Hematopoietic multipotent progenitor cell treated with erythropoietin and hydrocortisone succinate and interleukin-3 and kit ligand, for 6 days (in vitro differentiated cells): ENCODE measurements at regions not wholly inside any gene's neighbourhood (a gene's known extent, or its start where the extent isn't known, plus 50 kb on each side); places are given as distances from the start of the nearest gene placed in this dataset.

Experiments used
- DNase-seq: peaks from one replicate; pipeline ENCODE4 v3.0.0-alpha.2; 2015

DNA sequence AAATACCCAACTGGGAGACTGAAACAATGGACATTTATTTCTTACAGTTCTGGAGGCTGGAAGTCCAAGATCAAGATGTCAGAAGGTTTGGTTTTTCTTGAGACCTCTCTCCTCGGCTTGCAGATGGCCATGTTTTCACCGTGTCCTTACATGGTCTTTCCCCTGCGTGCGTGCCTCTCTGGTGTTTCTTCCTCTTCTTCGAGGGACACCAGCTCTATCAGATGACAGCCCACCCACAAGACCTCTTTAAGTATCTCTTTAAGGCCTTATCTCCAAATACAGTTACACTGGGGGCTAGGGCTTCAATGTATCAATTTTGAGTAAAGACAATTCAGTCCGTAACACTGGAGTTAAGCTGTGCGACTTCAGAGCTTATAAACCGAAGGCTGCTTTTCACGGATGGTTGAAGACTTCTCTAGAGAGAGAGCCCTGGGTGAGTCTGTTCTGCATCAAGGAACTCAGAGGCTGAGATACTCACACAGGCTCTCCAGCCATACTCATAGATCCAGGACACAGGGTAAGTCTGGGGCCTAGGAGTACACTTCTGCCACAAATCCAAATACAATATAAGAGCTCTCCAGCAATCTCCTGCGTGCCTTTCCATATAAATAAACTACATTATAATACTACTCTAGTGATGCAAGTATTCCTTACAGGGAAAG is 339.9 kb upstream of the PKDCC start:
- peak; percentile 5 for DNase-seq

DNA sequence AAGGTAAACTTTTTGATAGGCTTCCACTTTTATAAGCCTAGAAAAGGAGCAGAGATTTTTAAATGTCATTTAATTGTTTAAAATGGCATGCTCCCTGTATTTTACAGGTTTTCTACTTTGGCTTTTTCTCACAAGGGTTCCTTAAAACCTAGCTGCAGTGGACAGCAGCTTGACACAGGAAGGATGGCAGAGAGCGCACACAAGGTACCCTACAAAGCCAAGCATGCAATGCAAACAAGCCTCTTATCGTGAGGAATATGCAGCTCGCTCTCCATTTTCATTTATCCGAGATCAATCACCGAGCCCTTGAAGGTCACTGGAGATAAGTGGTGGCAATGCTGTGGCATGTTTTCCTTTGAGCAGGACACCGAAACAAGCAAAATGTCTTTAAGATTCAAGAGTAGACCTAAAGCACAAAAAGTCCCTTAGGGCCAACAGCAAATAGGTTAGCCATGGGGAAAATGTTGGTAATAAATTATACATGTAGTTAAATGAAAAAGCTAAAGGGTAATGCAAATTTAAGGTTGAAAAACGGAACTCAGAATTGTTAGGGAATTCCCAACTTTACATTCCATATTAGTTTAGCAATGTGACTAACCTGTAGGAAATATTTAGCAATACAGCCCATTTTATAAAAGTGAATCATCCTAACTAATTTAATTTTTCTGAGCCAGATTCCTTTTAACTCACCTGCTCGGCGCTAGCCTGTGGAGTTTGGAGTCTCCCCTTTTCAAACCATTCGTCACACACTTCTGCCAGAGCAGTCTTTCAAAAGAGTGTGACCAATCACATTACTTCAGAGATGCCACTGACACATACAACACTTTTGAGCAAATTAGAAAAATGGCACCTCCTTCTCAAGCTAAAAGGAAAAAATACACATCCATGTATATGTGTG is 337.9 kb upstream of the PKDCC start:
- DNase-seq, result no peak

DNA sequence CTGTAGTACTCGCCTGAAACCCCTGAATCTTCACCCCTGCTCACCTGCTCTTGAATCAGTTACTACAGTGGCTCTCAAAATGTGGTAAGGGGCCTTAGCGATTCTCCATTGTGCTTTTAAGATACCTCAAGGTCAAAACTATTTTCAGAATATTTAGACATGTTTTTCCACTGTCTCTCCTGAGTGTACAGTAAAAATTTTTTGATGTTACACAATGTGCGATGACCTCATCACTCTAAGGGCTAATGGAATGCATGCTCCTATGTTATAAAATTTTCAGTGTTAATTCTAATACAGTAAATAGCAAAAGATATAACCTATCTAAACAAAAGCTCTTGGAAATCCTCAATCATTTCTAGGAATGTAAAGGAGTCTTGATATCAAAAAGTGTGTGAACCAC is 336.9 kb upstream of the PKDCC start:
- no peak for DNase-seq

DNA sequence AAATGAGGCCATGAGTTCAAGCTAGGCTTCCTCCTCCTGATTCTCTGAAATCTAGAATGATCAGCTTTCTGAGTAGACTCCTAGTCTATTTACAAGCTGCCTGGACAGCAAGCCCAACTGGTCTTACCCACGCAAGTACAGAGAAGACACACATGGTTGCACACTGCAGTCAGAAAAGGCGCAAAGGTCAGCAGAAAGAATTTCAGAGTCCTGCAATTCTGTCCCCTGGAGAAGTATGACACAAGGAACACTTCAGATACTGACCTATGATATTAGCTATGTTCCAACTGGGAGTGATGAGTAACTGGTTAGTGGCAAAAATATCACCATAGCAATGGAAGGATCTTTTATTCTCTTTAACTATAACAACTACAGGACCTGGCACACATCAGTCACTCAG is 336.1 kb upstream of the PKDCC start:
- no peak for DNase-seq

DNA sequence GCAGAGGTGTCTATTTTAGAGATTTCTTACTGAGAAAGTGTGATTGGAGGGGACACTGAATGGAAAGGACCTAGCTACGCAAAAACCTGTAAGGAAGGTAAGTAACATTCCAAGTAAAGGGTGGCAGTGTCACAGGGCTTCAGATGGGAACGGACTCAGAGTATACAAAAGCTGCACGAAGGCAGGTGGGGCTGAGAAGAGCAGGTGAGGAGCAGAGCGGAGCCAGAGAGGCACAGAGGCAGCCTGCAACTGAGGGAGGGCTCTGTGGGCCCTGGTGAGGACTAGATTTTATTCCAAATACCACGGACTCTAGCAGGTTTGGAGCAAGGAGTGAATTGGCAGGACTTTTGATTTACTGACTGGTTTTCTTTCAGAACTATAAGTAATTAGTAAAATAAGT is 331.3 kb upstream of the PKDCC start:
- no peak for DNase-seq

DNA sequence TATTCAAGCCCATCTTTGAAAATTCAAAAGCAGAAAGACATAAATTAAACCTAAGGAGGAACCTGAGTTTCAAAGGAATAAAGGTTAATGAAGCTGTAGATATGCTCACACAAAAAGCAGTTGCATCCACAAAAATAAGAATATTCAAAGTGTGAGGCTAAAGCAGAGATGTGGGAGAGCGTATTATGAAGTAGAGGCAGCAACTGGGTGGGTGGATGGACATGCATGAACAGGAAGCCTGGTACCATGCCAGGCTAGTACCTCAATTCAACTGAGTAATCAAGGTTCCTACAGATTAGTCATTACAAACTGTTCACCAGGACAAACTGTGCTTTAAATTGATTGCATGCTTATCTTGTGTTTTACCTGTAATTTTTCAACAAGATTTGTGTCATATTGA is 330.0 kb upstream of the PKDCC start:
- no peak for DNase-seq

DNA sequence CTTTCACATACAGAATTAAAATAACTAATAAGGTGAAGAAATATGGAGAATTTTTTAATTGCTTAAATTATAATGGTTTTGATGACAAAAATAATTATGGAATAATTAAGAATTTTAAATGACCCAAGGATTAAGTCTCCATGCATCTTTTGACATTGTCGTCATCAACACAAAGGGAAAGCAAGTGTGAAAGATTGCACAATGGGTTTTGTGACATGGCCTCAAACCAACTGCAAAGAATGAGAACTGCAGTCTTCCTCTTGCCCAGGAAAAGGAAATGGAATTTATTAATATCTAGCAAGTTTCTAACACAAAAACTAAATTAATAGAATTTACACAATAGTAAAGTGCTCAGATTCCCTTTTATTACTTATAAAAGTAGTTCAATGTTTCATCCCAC is 329.1 kb upstream of the PKDCC start:
- no peak for DNase-seq

DNA sequence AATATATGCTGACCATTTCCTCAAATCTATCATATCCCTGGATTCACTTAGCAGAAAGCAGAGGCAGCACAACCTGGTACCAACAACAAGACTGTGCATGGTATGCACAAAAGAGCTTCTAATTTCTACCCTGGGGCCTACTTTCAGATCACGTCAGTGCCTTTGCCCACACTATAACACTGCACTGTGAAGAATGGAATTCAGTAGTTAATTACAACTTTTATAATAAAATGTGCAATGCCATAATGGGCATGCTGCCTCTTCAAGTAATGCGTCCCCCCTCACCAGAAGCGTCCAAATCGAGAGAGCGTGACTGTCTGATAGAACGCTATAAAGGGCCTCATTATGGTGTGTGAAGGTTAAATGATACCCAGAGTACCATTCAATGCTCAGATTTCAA is 328.1 kb upstream of the PKDCC start:
- no peak for DNase-seq

DNA sequence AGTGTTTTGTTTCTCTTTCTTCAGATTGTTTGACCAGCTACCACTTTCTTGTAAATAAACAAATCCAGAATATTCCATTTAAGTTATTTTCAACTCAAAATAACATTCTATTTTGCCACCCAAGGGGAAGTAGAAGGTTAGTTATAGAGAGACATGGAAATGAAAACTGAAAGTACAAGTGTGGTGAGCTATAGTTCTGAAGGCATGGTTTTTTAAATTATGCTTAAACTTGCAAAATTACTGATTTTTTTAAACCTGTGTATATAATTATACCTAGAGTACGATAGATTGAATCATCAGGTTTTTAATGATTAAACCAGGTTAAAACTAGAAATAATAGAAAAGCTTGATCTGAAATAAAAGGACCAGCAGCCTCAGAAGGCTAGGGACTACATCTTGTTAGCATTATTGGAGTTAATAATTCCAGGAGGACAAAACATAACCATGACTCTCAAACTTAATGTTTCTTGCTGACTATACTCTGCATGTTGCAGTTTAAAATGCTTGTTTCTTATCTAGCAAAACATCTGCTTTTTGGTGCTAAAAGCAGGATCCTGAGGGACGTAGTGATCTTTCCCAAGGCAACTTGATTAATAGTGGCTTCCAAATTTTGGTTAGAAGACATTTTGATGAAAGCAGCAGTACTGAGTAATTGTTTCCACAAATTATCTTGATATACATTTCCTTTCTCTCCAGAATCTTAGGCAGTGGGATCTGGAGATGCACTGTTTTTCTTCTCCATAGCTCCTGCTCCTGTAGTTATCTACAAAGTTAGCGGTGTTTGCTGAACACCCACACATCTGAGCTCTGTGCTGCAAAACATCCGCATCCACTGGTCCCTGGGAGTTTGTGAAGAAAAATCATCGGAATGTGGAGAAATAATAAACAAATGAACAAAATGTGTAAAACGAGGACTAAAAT is 327.2 kb upstream of the PKDCC start:
- no peak for DNase-seq

DNA sequence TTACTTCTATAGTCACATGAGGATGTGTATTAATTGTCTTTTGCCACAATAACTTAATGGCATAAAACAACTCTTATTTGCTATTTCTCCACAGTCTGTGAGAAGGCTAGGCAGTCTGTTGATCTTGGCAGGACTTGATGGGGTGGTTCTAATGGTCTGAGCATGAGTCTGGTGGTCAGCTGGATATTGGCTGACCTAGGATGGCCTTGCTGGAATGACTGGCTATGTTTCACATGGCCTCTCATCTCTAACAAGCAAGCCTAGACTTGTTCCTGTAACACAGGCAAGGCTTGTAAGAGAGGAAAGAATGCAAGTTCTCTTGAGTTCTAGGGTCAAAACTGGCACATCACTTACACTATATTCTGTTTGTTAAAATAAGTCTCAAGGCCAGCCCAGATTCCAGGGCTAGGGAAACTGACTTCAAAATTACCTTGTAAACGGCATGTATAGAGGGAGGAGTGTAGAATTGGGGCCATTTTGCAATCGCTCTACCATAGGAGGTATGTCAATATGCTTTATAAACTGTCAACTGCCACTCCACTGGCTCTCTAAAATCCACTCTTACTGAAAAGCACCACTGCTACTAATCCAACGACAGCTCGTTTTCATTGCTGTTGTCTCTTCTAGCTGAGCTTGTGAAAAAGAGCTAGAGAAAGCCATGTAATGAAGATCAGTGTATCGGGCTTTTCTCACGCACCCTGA is 325.0 kb upstream of the PKDCC start:
- no peak for DNase-seq

DNA sequence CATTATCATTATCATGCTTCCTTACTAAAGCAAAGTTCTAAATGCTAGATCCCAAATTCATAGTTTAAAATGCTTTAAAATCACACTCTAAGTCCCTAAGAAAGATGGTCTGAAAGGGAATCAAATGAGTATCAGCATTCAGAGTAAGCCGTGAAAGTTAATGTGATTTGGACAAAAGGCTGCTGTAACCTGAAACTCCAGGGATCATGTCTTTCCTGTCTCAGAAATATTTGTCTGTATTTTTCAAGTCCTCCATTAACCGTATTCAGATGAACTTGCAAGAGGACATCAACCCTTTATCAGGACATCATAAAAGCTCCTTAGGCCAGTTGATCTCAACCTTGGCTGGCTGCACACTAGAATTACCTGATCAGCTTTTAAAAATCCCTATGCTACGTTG is 324.3 kb upstream of the PKDCC start:
- DNase-seq, result no peak

DNA sequence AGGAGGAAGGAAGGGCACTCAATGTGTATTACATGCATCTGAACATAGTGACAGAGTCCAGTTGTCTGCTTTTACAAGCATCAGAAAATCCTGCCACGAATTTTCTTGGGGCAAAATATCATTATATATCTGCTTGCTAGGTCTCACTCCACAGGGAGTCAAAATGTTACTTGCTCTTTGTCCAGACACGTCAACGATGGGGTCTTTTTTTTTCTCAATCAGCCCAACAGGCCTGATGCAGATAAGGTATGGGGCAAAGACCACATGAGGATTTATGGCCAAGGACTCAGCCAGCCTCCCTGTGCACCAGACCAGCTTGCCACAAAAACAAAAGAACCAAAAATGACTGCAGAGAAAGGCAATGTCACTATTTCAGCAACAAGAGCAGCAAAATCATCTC is 323.4 kb upstream of the PKDCC start:
- no peak for DNase-seq

DNA sequence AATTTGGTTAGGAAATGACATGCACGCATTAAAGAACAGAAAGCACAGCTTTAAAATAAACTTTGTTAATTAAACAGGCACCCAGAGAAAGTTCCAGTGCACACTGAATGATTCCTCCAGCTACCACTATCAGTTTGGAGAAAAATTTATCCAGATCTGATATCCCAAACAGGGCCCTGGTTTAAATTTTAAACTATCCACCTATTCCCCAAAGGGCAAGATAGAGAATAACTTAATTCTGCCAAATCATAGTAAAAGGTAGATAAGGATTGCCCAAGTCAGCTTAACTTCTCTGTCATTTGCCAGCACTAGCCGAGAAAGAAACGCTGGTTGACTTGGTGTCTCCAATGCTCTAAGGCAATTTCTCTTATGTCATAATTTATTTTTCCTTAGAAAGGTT is 321.9 kb upstream of the PKDCC start:
- DNase-seq, result no peak

DNA sequence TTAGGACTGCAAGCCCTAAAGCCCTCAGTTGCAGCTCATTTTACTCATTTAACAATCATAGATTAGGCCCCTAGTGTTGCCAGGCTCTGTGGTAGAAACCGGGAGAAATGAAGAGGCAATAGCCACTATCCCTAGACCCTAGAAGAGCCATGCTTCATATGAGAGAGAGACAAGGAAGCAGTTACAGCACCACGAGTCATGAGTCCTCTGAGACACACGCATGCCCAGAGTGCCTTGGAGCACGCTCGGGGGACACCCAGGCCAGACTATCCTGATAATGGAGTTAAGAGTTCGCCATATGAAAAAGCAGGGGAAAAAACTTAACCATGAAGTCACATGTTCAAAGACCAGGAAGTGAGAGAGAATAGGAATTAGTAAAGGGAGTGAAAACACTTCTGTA is 321.5 kb upstream of the PKDCC start:
- no peak for DNase-seq

DNA sequence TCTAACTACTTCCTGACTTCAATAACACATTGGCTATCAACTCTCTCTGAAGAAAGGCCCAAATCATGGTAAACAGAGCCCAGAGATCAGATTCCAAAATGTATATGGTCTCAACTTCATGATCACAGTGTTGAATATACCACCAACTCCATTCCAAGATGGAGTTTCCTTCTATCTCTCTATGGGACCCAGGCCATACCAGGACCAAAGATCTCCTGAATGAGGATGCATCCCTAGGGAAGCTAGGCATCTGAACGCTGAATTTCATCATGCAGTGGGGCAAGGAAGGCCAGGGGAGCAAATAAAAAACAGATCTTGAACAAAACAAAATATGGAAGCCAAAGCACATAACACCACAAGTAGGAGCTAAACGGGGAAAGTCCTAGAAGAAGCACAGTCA is 320.7 kb upstream of the PKDCC start:
- no peak for DNase-seq

DNA sequence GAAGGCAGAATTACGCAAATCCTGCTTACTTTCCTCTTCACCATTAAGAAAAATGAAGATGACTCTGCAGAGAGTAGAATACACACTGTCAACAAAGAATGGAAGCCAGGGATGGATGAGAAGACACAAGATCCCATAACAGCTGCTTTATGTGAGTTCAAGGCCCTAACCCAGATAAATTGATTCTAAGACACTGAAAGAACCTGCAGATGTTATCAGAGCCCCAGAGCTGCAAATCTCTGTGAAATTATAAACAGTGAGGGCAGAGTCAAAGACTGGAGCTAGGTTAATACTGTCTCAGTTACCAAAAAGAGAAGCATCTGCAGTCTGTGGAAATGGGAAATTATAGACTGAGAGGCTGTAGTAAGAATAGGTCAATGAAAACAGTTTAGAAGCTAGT is 320.1 kb upstream of the PKDCC start:
- DNase-seq, result no peak

DNA sequence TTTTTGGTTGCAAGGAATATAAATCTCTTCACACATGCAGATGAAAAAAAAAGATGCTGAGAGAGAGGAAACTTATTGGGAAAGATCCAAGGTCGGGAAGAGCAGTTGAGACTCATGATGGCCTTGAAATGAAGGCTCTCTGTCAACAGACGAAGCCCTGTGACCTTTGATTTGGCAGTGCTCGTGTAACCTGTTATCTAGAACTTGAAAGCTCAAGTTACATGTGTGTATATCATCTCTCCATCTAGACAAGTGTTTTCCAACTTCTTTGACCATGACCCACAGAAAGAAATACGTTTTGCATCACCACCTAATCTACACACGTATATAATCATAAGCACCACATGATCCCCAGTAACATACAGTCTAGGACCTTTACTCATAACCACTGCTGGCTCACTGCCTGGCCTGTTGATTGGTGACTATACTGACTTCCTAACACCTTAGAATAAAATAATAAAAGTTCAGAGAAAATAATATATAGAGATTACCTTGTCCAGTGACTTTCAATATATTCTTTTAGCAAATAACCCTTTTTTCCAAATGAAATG is 319.0 kb upstream of the PKDCC start:
- no peak for DNase-seq

DNA sequence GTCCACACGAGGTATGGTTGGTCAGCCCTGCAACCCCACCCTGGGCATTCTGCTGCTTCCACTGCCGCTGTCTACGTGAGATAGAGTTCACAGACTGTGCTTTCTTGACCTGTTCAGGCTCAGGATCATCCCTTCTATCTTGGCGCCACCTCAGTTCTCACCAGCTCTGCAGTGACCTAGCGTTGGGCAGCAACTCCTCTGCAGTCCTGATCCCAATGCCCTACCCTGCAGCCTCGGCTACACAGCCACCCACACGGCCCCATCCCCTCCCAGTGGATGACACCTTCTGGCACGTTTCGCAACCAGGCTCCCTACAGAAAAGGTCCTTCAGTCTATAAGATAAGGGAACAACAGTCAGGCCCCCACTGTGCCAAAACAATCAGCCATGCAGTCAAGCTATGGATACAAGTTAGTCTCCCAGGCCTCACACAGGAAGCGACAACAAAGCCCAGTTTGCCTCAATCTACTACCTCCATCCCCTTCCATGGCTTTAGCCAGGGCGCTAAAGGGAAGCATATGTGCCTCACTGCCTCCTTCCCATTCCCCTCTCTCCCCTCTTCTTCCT is 317.9 kb upstream of the PKDCC start:
- DNase-seq, result no peak

DNA sequence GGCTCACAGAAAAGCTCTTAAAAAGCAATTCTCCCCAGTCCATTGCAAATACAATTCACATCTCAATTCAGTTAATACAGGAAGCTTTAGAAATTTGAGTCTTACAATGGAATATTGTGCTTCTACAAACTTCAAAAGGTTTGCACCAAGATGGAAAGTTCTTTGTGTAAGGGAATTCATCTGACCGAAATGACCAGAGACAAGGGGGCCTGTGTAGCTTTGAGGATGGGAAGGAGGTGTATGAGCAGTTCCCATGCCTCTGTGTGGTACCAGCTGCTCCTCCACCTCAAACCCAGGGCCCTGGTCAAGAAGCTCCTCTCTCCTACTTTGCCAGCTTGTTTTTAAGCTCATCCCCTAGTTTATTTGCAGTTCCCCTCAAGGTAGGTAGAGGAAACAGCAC is 312.8 kb upstream of the PKDCC start:
- no peak for DNase-seq

DNA sequence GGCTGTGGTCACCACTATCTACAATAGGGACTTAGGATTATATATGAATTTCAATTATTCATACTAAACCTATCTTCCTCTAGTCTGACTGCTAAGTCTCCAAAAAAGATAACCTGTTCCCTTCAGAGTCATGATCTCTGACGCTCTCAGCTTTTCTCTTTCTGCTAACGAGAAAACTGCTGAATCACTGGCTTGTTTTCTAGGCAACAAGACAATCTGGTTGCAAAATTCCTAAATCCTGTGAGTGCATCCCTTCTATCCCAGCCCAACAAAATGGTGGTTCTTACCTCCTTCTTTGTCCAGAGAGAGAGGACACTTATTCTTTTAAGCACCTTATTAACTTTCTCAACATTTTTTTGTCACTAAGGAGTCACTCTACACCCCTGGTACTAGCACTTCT is 312.3 kb upstream of the PKDCC start:
- DNase-seq, result peak; percentile 45

DNA sequence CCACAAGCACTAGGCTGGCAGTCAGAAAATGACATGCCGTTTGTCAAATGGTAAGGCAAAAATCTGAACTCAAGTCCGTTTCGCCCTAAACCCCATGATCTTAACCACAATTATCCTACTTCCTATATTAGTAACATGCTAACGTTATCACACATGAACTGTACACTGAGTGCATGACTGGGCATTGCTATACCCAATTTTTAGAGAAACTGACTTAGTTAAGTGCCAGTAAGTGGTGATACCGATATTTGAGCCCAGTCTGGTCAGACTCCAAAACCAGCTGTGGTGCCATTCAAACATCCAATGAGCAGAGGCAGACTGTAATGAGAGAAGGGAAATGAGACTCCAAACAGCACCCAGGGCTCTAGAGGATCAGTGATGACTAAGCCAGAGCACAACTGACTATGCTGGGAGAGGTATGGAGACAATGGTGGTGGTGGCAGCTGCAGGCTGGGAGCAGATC is 311.7 kb upstream of the PKDCC start:
- peak; percentile 80 for DNase-seq

DNA sequence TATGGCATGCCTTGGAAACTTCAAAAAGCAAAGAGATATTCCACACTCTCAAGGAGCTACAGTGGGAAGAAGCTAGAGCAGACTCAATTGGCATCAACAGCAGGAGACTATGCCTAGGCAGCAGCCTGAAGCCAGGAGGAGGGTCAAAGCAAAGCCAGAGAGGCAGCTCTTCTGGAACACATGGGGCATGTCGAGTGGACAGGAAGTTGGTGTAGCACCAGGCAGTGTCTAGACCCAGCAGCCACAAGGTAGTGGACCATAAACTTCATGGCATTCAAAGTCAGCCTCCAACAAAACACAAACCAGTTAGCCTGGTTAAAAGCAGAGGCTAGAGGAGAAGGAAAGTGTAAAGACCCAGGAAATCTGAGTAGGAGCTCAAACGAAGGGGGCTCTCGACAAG is 311.2 kb upstream of the PKDCC start:
- DNase-seq, result no peak
